Thyroid gland (tissue), 4 donors: ENCODE measurements at regions not wholly inside any gene's neighbourhood (a gene's known extent, or its start where the extent isn't known, plus 50 kb on each side); places are given as distances from the start of the nearest gene placed in this dataset.

ENCODE experiments used
- DNase-seq, 2 donors: peaks; one replicate each; pipeline ENCODE4 v3.0.0-alpha.2; 2019
- H3K27ac ChIP-seq, 3 donors: fragments of 200-600 bp; sonication (generic); 1 replicate in 2 of 3; 2 replicates in 1 of 3; pipeline ENCODE4 v1.5.1; 2016 to 2019; ENCODE audit warnings: mild to moderate bottlenecking in 1 of 3, moderate library complexity in 1 of 3
- H3K27me3 ChIP-seq: fragments of 200-600 bp; sonication (generic); one replicate; pipeline ENCODE4 v1.5.1; 2019
- H3K36me3 ChIP-seq, 2 donors: fragments of 200-600 bp; sonication (generic); one replicate each; pipeline ENCODE4 v1.5.1; 2016 to 2019
- H3K4me1 ChIP-seq, 2 donors: fragments of 200-600 bp; sonication (generic); one replicate each; pipeline ENCODE4 v1.5.1; 2017 to 2019
- H3K4me3 ChIP-seq, 3 donors: fragments of 200-600 bp; sonication (generic); replicated peaks in 1 of 3; 1 replicate in 2 of 3; 2 replicates in 1 of 3; pipeline ENCODE4 v1.5.1; 2016; ENCODE audit warnings: mild to moderate bottlenecking in 1 of 3
- H3K9me3 ChIP-seq: fragments of 200-600 bp; sonication (generic); one replicate; pipeline ENCODE4 v1.5.1; 2017
- POLR2A ChIP-seq, 2 donors: fragments of 450-650 bp; IDR thresholded peaks; one replicate each; pipeline ENCODE4 v1.6.1; 2017; ENCODE audit warnings: antibody characterized with exemption in 2 of 2, mild to moderate bottlenecking in 2 of 2, moderate library complexity in 1 of 2
- WGBS, 2 donors: methylation state at CpG; one replicate each; pipeline ENCODE4 v1.1.5; 2017; 5-methylcytosine and 5-hydroxymethylcytosine counted together
- intact Hi-C: fragments of 100-400 bp; cut with DNase I; formaldehyde crosslinking; loops from one replicate; pipeline ENCODE4 v1.15.1; 2023
- TF ChIP-seq, protein P1 (sequence below), 6 experiments: fragments of 200-600 bp in 3 of 6; fragments of 450-650 bp in 3 of 6; sonication (generic) in 3 of 6; IDR thresholded peaks; one replicate each; pipeline ENCODE4 v1.5.1; 2016 to 2019; ENCODE audit warnings: antibody characterized with exemption in 6 of 6, mild to moderate bottlenecking in 2 of 6, inconsistent platforms in 1 of 6, moderate library complexity in 1 of 6

- Histone ChIP-seq H3K4me3 (no peak overlapping the region), H3K27ac (no peak overlapping the region), H3K9me3 (no peaks in the 10 kb centered on the region), H3K27me3 (no peaks in the 10 kb centered on the region), H3K36me3 (no peaks in the 10 kb centered on the region), H3K4me1 (no peaks in the 10 kb centered on the region)
- TF ChIP-seq, protein P1, sequence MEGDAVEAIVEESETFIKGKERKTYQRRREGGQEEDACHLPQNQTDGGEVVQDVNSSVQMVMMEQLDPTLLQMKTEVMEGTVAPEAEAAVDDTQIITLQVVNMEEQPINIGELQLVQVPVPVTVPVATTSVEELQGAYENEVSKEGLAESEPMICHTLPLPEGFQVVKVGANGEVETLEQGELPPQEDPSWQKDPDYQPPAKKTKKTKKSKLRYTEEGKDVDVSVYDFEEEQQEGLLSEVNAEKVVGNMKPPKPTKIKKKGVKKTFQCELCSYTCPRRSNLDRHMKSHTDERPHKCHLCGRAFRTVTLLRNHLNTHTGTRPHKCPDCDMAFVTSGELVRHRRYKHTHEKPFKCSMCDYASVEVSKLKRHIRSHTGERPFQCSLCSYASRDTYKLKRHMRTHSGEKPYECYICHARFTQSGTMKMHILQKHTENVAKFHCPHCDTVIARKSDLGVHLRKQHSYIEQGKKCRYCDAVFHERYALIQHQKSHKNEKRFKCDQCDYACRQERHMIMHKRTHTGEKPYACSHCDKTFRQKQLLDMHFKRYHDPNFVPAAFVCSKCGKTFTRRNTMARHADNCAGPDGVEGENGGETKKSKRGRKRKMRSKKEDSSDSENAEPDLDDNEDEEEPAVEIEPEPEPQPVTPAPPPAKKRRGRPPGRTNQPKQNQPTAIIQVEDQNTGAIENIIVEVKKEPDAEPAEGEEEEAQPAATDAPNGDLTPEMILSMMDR (IDR thresholded peaks at IDR 0.05): no peak
- no peak for TF ChIP-seq POLR2A (IDR thresholded peaks at IDR 0.05)
- 67 to 82% methylated on average over 3 of the region's 3 CpGs for WGBS, 2 donors
- intact Hi-C loops: no loop called here
- no peak for DNase-seq
Measured at GRCh38 chr20:41854765-41855164, 236.6 kb upstream of the CHD6 start.

- H3K4me1 ChIP-seq: no peaks in the 10 kb centered on the region
- DNase-seq: no peak
- no peaks in the 10 kb centered on the region for H3K27me3 ChIP-seq
- H3K36me3 ChIP-seq: no peaks in the 10 kb centered on the region
- TF ChIP-seq, protein P1 (IDR thresholded peaks at IDR 0.05): no peak
- no peak for TF ChIP-seq POLR2A (IDR thresholded peaks at IDR 0.05)
- WGBS, 2 donors: 59 to 68% methylated on average over 2 of the region's 2 CpGs
- H3K27ac ChIP-seq: no peak overlapping the region
- no peaks in the 10 kb centered on the region for H3K9me3 ChIP-seq
- intact Hi-C loops: no loop called here
- H3K4me3 ChIP-seq: no peak overlapping the region
Measured at GRCh38 chr20:41853806-41854205, 235.6 kb upstream of the CHD6 start.

- H3K27me3 ChIP-seq: no peaks in the 10 kb centered on the region
- WGBS, 2 donors: 50 to 73% methylated on average over 3 of the region's 3 CpGs
- H3K4me3 ChIP-seq: no peak overlapping the region
- TF ChIP-seq, protein P1 (IDR thresholded peaks at IDR 0.05): no peak
- no peak for TF ChIP-seq POLR2A (IDR thresholded peaks at IDR 0.05)
- no peaks in the 10 kb centered on the region for H3K36me3 ChIP-seq
- intact Hi-C loops: no loop called here
- no peaks in the 10 kb centered on the region for H3K9me3 ChIP-seq
- H3K4me1 ChIP-seq: no peaks in the 10 kb centered on the region
- DNase-seq: no peak
- H3K27ac ChIP-seq: no peak overlapping the region
Measured at GRCh38 chr20:41848180-41848579, 230.0 kb upstream of the CHD6 start.

GRCh38 chr20:41837669-41838224 is 219.6 kb upstream of the CHD6 start:
- no peak for TF ChIP-seq POLR2A (IDR thresholded peaks at IDR 0.05)
- TF ChIP-seq, protein P1 (IDR thresholded peaks at IDR 0.05): no peak
- Histone ChIP-seq H3K4me1 (no peaks in the 10 kb centered on the region), H3K27ac (no peak overlapping the region), H3K27me3 (no peaks in the 10 kb centered on the region), H3K9me3 (no peaks in the 10 kb centered on the region), H3K36me3 (no peaks in the 10 kb centered on the region), H3K4me3 (no peak overlapping the region)
- intact Hi-C loops: no loop called here
- WGBS, 2 donors: 57 to 76% methylated on average over 3 of the region's 3 CpGs
- no peak for DNase-seq

DNA sequence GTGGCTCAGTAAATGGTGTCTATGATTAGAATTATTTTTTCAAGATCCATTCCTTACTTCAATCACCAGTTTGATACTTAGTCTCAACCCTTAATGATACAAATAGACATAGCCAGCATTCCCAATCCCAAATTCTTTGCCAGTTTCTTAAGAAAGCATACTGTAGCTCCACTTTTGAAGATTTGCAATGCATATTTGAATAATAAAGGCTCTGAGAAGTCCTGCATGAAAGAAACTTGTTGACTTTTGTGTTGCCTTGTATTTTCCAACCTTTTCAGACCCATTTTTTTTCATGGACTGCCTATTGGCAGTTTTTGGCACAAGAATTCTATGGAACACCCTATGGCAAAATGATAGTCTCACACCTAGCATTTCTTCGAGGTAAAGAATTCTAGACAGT is 215.6 kb upstream of the CHD6 start:
- Histone ChIP-seq H3K36me3 (no peaks in the 10 kb centered on the region), H3K4me3 (no peak overlapping the region), H3K9me3 (no peaks in the 10 kb centered on the region), H3K27me3 (no peaks in the 10 kb centered on the region), H3K27ac (no peak overlapping the region), H3K4me1 (no peaks in the 10 kb centered on the region)
- no peak for DNase-seq
- intact Hi-C loops: no loop called here
- 85 to 98% methylated on average over 1 of the region's 1 CpG for WGBS, 2 donors
- TF ChIP-seq, protein P1 (IDR thresholded peaks at IDR 0.05): no peak
- TF ChIP-seq POLR2A (IDR thresholded peaks at IDR 0.05): no peak
